GM18873 (cell line): ENCODE measurements at regions not wholly inside any gene's neighbourhood (a gene's known extent, or its start where the extent isn't known, plus 50 kb on each side); places are given as distances from the start of the nearest gene placed in this dataset.
"Not testable (repeated sequence)": the region's sequence is repeated elsewhere in the genome, so short reads cannot be mapped to it uniquely, and the experiment has no call there.

Source experiments
- ATAC-seq: cut with Tn5 transposase; IDR thresholded peaks from one replicate; pipeline ENCODE4 v1.9.1; 2021; ENCODE audit warnings: mild to moderate bottlenecking, moderate library complexity, moderate number of reproducible peaks; ENCODE audit not compliant: unreplicated experiment, low FRiP score

DNA sequence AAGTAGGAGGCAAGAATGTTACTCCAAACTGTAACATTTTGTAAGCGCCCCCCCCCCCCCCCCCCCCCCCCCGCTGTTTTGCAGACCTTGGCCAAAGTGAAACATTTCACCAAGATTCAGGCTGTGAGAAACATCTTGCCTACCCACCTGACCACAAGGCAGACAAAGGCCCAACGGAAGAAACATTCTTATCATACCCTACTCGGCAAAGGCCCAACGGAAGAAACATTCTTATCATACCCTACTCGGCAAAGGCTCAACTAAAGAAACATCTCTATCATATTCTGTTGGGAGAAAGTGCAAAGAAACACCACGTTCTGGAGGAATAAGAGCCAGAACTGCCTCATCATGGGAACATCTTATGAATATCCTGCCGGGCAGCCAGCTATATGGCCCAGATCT, 117.1 kb downstream of the JRKL start:
- ATAC-seq: no peak

- ATAC-seq: no peak
Observed at GRCh38 chr11:96508861-96509260, 119.0 kb downstream of the JRKL start.

- no peak for ATAC-seq
Observed at GRCh38 chr11:96520939-96521338, 131.1 kb downstream of the JRKL start.

DNA sequence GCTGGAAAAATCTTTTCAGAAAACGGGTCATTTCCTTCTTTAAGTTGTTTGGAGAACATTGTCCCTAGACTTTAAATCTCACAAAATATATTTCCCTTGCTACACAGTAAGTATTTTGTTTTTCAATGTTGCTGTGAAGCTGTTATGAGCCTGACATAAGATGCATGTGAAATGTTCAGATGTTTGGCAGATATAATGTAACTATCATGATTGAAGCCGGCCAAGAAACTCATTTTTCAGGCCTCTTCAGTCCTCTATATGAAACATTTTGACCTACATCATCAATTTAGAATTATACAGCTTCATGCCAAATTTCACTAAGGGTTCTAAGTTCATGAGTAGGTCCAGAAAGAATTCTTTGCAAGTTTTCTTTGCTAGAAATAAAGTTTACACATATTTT, 133.8 kb downstream of the JRKL start:
- no peak for ATAC-seq

DNA sequence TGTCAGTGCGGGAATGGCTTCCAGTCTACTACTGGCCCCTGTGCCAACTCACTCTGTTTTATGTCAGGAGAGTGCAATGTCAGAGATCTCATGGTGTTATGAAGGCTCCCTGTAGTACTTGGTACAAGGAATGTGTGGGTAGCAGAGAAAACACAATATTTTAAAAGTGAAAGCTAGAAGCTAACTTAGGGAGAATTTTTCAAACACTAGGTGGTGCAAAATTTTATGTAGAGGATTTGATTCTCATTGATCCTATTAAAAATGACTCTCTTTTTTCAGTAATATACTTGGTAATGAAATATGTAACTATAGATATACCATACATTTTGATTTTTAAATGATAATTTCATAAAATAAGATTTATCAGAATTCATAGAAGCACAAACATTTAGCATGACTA, 134.7 kb downstream of the JRKL start:
- no peak for ATAC-seq

DNA sequence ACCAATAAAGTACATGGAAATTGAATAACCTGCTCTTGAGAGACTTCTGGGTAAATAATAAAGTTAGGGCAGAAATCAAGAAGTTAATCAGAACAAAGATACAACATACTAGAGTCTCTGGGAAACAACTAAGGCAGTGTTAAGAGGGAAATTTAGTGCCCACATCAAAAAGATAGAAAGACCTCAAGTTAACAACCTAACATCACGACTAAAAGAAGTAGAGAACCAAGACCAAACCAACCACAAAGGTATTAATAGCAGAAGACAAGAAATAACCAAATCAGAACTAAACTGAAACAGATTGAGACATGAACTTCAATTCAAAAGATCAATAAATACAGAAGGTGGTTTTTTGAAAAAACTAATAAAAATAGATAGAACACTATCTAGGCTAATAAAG, 140.7 kb downstream of the JRKL start:
- ATAC-seq: no peak

DNA sequence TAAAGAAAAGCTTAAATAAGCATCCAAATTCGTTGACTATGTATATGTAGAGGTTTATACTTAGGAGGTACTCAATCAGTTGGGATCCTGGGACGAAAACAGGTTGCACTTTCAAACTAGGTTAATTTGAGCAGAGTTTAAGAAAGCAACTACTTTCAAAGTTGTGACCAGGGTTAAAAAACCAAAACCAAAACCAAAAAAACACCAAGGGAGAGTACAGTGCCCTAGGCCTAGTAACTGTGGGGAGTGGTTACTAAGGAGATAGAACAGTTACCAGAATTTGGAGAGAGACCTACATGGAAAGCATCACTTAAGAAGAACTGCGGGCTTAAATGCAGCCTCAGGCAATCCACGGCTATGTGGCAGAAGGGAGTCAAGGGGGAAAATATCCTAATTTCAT, 148.3 kb downstream of the JRKL start:
- ATAC-seq: no peak

GRCh38 chr11:96538622-96539021, 148.8 kb downstream of the JRKL start:
- no peak for ATAC-seq

GRCh38 chr11:96540875-96541274, 151.1 kb downstream of the JRKL start:
- ATAC-seq: no peak

DNA sequence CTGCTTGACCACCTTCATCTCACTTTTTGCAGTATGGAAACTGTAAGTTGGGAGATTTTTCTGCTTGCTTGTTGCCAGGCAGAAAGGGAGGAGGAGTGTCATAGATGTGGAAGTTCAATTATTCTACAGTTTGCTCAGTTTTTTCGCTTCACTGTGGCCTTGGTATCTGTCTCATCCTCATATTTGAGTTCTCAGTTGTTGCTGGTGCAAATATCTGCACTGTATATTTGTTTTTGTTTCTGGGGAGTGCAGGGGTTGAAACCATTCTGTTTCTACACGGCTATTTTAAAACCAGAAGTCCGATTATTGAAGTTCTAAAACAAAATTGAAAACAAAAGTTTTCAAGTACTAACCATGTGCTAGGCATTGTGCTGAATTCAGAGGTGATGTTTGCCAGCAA, 153.4 kb downstream of the JRKL start:
- ATAC-seq: no peak

GRCh38 chr11:96545192-96545591, 155.4 kb downstream of the JRKL start:
- not testable (repeated sequence) for ATAC-seq

DNA sequence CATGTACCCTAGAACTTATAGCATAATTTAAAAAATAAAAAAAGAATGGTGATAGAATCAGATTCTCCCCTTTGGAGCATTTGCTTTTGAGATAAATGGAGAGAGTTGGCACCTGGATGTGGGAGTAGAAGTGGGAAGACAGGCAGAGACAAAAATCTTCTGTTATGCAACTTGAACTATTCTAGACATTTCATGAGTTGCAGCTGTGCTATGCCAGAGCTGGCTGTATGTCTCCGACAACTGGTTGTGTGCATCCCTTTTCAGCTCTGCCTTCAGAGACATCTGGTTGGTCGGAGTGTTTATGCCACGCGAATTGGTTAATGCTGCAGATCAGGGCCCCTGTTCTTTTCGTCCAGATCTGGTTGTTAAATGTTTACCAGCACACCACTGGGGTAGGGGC, 161.3 kb downstream of the JRKL start:
- no peak for ATAC-seq

DNA sequence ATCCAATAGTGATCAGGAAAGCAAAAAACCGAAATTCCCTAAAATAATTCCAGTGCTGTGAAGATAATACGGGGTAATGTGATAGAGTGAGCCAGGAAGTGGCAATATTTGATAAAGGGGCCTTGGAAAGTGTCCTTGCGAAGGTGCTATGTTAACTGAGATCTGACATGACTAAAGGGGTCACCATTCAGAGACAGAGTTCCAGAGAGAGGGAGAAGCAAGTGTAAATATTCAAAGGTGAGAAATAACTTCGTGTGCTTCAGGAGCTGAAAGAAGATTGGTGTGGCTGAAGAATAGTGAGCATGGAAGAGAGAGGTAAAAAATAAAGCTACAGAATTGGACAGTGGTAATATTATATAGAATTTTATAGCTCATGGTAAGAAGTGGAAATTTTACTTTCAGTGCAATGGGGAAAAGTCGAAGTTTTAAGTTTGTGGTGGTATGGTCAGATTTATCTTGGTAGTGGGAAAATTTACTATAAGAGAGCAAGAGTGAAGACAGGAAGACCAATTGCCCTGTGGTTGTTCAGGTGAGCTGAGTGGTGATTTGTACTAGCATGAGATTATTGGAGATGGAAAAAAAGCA, 164.5 kb downstream of the JRKL start:
- no peak for ATAC-seq

DNA sequence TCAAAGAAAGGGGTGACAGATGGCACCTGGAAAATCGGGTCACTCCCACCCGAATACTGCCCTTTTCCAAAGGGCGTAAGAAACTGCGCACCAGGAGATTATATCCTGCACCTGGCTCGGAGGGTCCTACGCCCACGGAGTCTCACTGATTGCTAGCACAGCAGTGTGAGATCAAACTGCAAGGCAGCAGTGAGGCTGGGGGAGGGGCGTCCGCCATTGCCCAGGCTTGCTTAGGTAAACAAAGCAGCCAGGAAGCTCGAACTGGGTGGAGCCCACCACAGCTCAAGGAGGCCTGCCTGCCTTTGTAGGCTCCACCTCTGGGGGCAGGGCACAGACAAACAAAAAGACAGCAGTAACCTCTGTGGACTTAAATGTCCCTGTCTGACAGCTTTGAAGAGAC, 166.0 kb downstream of the JRKL start:
- ATAC-seq: not testable (repeated sequence)

DNA sequence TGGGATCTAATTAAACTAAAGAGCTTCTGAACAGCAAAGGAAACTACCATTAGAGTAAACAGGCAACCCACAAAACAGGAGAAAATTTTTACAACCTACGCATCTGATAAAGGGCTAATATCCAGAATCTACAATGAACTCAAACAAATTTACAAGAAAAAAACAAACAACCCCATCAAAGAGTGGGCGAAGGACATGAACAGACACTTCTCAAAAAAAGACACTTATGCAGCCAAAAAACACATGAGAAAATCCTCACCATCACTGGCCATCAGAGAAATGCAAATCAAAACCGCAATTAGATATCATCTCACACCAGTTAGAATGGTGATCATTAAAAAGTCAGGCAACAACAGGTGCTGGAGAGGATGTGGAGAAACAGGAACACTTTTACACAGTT, 170.9 kb downstream of the JRKL start:
- not testable (repeated sequence) for ATAC-seq

- no peak for ATAC-seq
Observed at GRCh38 chr11:96567176-96567575, 177.4 kb downstream of the JRKL start.

GRCh38 chr11:96567667-96568066, 177.9 kb downstream of the JRKL start:
- ATAC-seq: no peak

DNA sequence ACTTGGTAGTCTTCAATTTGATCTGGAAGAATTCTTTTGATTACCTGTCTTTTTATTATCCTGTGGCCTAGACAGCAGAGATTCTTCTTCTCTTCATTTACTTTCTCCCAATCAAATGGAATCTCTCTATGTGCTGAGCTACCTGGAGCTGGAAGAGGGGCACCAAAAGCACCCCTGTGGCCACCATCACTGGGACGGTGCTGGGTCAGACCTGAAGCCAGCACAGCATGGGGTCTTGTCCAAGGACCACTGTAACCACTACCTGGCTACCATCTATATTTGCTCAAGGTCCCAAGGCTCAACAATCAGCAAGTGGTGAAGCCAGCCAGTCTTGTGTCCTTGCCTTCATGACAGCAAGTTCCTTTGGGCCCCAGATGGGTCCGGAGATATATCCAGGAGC, 186.6 kb downstream of the JRKL start:
- no peak for ATAC-seq

- ATAC-seq: no peak
Observed at GRCh38 chr11:96578379-96578778, 188.6 kb downstream of the JRKL start.

DNA sequence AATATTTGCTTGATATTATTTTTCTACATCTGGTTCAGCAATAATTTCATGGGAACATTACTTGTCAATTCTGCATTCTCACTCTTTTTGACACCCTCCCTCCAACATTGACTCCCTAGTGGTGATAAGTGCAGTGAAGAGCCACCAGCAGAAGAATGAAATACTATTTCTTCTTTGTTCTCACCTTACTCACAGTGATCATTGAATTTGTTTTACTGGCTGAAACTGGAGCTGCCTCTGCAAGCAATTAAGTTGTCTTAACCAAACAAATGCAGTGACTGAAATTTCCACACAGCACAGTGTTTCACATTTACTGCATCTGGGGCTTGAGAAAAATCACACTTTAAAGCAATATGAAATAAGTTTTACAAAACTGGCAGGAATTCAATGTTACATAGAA, 189.8 kb downstream of the JRKL start:
- no peak for ATAC-seq

DNA sequence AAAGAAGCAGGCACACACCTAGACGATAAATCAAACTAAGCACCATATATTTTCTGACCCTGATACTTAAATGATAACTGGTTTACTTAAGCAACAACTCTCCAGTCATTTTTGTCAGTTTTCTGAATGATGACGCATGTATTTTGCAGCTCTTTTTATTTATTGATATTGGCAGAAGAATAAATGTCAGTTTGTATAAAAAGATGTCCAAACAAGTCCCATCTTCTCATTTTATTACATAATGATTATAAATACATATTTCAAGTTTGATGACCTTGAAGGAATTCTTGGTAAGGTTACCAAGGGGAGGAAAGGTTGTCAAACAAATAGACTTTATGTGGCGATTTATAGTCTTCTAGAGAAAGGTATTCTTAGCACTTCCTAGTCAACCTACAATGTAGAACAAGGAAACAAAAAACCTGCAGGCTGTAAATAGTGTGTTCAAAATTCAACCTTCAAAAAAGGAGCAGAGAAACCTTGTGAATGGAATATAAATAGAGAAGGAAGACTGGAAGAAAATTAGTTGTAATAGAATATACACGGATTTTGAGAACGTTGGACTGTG, 190.7 kb downstream of the JRKL start:
- no peak for ATAC-seq

- not testable (repeated sequence) for ATAC-seq
Observed at GRCh38 chr11:96585944-96586880, 196.4 kb downstream of the JRKL start.
